ENCODE measurements at regions not wholly inside any gene's neighbourhood (a gene's known extent, or its start where the extent isn't known, plus 50 kb on each side); places are given as distances from the start of the nearest gene placed in this dataset.

DNA sequence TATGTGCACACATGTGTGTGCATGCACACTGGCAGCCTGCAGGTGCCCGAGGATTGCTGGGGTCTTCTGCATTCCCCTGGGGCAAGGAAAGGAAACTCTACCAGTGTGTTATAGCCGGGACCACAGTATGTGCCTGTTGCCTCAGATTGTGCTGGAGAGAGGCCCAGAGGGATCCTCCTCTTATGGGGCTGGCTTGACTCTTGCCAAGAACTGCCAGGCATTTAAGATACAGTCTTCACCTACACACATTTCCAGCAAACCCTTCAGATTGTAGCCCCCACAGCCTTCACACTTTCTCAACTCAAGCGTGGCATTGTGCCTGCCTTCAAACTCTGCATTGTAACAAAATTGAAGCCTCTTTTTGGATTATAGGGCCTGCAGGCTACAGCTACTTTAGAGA, 176.7 kb upstream of the DYRK2 start:
- TF ChIP-seq EZH2 (IDR thresholded peaks at IDR 0.05; ENCODE audit: borderline replicate concordance, low read length) = no peak
- TF ChIP-seq, protein P1, sequence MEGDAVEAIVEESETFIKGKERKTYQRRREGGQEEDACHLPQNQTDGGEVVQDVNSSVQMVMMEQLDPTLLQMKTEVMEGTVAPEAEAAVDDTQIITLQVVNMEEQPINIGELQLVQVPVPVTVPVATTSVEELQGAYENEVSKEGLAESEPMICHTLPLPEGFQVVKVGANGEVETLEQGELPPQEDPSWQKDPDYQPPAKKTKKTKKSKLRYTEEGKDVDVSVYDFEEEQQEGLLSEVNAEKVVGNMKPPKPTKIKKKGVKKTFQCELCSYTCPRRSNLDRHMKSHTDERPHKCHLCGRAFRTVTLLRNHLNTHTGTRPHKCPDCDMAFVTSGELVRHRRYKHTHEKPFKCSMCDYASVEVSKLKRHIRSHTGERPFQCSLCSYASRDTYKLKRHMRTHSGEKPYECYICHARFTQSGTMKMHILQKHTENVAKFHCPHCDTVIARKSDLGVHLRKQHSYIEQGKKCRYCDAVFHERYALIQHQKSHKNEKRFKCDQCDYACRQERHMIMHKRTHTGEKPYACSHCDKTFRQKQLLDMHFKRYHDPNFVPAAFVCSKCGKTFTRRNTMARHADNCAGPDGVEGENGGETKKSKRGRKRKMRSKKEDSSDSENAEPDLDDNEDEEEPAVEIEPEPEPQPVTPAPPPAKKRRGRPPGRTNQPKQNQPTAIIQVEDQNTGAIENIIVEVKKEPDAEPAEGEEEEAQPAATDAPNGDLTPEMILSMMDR (IDR thresholded peaks at IDR 0.05; ENCODE audit: low read length) = no peak
- H3K9me3 ChIP-seq (ENCODE audit: low read length) = no peaks in the 10 kb centered on the region
- no peaks in the 10 kb centered on the region for H3K4me1 ChIP-seq (ENCODE audit: insufficient read depth, low read length, severe bottlenecking)
- H2AFZ ChIP-seq (ENCODE audit: low read length) = no peak overlapping the region
- H3K27me3 ChIP-seq (ENCODE audit: insufficient read depth, low read length) = no peaks in the 10 kb centered on the region
- no peak overlapping the region for H3K4me3 ChIP-seq (ENCODE audit: low read depth, low read length, poor library complexity, severe bottlenecking)
- H4K20me1 ChIP-seq (ENCODE audit: insufficient read depth, low read length) = no peaks in the 10 kb centered on the region
- H3K36me3 ChIP-seq (ENCODE audit: insufficient read depth, low read length) = no peaks in the 10 kb centered on the region
- no peaks in the 10 kb centered on the region for H3K79me2 ChIP-seq (ENCODE audit: insufficient read depth, low read length)
- H3F3A ChIP-seq (ENCODE audit: insufficient read depth, low read length) = no peaks in the 10 kb centered on the region
- H3K9me2 ChIP-seq (ENCODE audit: low read depth, low read length) = no peaks in the 10 kb centered on the region
- no peak overlapping the region for H3K27ac ChIP-seq (ENCODE audit: low read depth, low read length, poor library complexity, severe bottlenecking)
- H3K4me2 ChIP-seq (ENCODE audit: low read length) = no peak overlapping the region
- no peak overlapping the region for H3K9ac ChIP-seq (ENCODE audit: low read length)

DNA sequence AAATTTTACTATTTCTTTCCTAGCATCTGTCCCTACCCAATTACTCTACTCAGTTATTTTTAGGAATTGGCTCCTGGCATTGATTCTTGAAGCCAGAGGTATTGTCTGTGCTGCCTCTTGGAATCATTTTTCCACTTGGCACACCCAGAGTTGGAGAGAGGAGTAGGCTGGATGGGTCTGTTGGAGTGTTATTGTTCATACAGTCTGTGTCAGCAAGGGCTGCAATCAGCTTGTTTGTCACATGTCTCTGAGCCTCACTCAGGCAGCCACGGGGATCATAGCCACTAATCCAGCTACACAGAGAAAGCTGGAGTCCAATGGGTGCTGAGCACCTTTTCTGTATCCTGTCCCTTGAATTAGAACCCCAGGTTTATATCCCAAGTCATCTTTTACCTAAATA, 176.0 kb upstream of the DYRK2 start:
- no peaks in the 10 kb centered on the region for H3K9me2 ChIP-seq (ENCODE audit: low read depth, low read length)
- H3K27ac ChIP-seq (ENCODE audit: low read depth, low read length, poor library complexity, severe bottlenecking) = no peak overlapping the region
- TF ChIP-seq, protein P1 (IDR thresholded peaks at IDR 0.05; ENCODE audit: low read length) = no peak
- no peak for TF ChIP-seq EZH2 (IDR thresholded peaks at IDR 0.05; ENCODE audit: borderline replicate concordance, low read length)
- no peaks in the 10 kb centered on the region for H3K36me3 ChIP-seq (ENCODE audit: insufficient read depth, low read length)
- no peak overlapping the region for H3K9ac ChIP-seq (ENCODE audit: low read length)
- H3K9me3 ChIP-seq (ENCODE audit: low read length) = no peaks in the 10 kb centered on the region
- H3K4me1 ChIP-seq (ENCODE audit: insufficient read depth, low read length, severe bottlenecking) = no peaks in the 10 kb centered on the region
- no peaks in the 10 kb centered on the region for H3F3A ChIP-seq (ENCODE audit: insufficient read depth, low read length)
- no peak overlapping the region for H2AFZ ChIP-seq (ENCODE audit: low read length)
- H3K27me3 ChIP-seq (ENCODE audit: insufficient read depth, low read length) = no peaks in the 10 kb centered on the region
- H4K20me1 ChIP-seq (ENCODE audit: insufficient read depth, low read length) = no peaks in the 10 kb centered on the region
- H3K79me2 ChIP-seq (ENCODE audit: insufficient read depth, low read length) = no peaks in the 10 kb centered on the region
- H3K4me3 ChIP-seq (ENCODE audit: low read depth, low read length, poor library complexity, severe bottlenecking) = no peak overlapping the region
- H3K4me2 ChIP-seq (ENCODE audit: low read length) = no peak overlapping the region

DNA sequence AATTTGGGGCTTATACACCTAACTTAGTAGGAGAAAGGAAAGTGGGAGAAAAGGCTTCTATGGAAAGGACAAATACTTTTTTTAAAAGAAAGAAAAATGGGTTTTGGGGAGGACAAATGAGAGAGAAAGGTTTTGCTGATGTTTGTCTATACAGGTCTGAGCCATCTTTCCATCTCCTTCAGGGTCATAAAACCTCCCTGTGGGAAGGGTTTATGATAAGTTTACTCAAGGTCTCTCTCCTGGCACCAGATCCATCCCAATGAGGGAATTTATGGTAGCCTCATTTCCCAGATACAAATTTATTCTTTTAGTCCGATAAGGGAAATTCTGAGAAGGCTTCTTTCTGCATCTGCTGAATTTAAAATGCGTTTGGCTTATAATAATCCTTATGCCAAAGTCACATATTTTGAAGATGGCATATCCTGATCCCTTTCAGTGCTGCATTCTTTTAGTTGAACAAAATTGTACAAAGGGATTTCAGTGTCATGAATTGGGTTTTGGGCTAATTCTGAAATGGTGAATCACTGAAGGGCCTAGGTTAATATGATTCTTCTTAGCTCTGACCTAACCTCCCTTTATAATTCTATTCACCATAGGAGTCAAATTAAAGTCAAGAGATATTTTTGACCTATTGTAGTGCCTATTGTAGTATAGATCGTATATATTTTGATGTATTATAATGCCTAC, 173.5 kb upstream of the DYRK2 start:
- Histone ChIP-seq H3K9me2 (ENCODE audit: low read depth, low read length) (no peaks in the 10 kb centered on the region), H2AFZ (ENCODE audit: low read length) (no peak overlapping the region), H3K4me2 (ENCODE audit: low read length) (no peak overlapping the region), H4K20me1 (ENCODE audit: insufficient read depth, low read length) (no peaks in the 10 kb centered on the region), H3K36me3 (ENCODE audit: insufficient read depth, low read length) (no peaks in the 10 kb centered on the region), H3K4me3 (ENCODE audit: low read depth, low read length, poor library complexity, severe bottlenecking) (no peak overlapping the region), H3K9me3 (ENCODE audit: low read length) (no peaks in the 10 kb centered on the region), H3F3A (ENCODE audit: insufficient read depth, low read length) (no peaks in the 10 kb centered on the region), H3K27ac (ENCODE audit: low read depth, low read length, poor library complexity, severe bottlenecking) (no peak overlapping the region), H3K4me1 (ENCODE audit: insufficient read depth, low read length, severe bottlenecking) (no peaks in the 10 kb centered on the region), H3K9ac (ENCODE audit: low read length) (no peak overlapping the region), H3K27me3 (ENCODE audit: insufficient read depth, low read length) (no peaks in the 10 kb centered on the region), H3K79me2 (ENCODE audit: insufficient read depth, low read length) (no peaks in the 10 kb centered on the region)
- TF ChIP-seq EZH2 (IDR thresholded peaks at IDR 0.05; ENCODE audit: borderline replicate concordance, low read length) = no peak
- TF ChIP-seq, protein P1 (IDR thresholded peaks at IDR 0.05; ENCODE audit: low read length) = no peak
